ENCODE measurements at regions not wholly inside any gene's neighbourhood (a gene's known extent, or its start where the extent isn't known, plus 50 kb on each side); places are given as distances from the start of the nearest gene placed in this dataset.

GRCh38 chr22:49659281-49659923, 168.3 kb downstream of the BRD1 start:
- no peak for DNase-seq (ENCODE audit: low read depth in 3 of 3)

DNA sequence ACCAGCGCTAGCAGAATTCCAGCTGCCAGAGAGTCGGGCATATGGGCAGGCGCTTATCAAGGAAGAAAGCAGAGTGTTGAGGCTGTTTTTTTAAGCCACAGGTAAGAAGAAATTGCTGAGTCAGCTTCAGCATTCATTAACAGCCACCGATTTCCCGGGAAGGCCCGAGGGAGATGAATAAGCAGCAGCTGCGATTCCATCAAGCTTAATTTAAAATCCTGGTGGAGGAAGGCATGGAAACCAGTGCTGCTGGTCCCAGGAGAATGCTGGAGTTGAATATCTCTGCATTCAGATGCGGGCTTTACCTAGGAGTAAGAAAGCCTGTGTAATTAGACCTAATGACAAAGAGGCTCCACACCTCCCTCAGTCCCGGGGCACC, 168.8 kb downstream of the BRD1 start:
- DNase-seq (ENCODE audit: low read depth in 3 of 3) = no peak

GRCh38 chr22:49657974-49658590, 169.6 kb downstream of the BRD1 start:
- DNase-seq (ENCODE audit: low read depth in 3 of 3) = no peak

DNA sequence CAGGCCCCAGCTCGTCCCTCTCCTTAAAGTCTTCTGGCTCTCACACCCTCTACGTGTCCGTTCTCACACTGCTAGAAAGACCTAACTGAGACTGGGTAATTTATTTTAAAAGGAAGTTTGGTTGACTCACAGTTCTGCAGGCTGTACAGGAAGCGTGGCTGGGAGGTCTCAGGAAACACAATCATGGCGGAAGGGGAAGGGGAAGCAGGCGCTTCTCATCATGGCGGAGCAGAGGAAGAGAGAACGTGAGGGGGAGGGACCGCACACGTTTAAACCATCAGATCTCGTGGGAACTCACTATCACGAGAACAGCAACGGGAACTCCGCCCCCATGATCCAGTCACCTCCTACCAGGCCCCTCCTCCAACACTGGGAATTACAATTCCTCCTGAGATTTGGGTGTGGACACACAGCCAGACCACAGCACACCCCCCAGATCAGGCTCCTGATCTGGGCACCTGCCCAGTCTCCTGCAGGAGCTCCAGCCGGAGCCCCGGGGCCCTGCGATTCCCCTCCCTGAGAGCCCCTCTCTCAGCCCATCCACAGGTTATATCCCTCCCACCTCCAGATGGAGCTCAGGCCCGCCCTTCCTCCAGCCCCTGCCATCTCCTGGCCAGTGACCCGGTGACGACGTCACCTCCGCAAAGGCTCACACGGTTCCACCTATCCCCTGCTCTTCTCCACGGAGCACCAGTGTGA, 170.2 kb downstream of the BRD1 start:
- peak; percentile 44 to 79 (median 54) for DNase-seq (ENCODE audit: low read depth in 3 of 3)

DNA sequence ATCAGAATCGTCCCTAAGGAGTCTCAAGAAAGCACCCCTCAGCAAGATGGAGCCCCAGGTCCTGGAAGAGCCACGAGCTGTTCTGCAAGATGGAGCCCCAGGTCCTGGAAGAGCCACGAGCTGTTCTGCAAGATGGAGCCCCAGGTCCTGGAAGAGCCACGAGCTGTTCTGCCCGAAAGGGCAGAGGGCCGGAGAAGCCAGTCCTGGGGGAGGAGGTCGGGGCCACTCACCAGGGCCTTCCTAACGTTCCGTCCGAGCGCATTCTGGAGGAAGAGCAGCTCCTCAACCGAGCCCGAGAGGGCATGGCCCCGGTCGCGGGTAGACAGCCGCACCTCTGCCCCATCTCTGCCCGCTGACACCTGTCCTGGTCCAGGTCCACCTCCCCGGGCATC, 170.8 kb downstream of the BRD1 start:
- DNase-seq (ENCODE audit: low read depth in 3 of 3) = peak in 1 of 3 experiments; percentile 30

DNA sequence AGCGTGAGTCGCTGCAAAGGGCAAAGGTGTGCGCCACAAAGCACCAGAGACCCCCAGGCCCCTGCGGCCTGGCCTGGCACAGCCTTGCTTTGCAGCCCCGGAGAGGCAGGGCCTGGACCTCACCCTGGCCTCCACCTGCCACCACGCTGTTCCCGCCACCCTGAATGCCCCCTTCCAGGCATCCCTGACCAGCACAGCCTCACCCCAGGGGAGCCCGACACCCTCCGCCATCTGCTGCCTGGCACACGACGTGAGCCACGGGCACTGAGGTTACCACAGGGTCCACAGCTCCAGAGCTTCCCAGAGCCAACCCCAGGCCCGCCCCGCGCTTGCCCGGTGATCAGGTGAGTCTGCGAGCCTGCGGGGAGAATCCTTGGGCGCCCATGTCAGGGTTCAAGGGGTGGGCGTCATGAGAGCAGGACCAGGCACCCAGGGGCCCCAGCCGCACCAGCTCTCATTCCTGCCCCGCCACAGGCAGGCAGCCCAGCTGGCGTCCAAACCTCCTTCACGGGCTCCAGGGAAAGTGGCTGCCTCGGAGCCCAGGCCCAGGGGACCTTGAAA, 171.3 kb downstream of the BRD1 start:
- no peak for DNase-seq (ENCODE audit: low read depth in 3 of 3)

DNA sequence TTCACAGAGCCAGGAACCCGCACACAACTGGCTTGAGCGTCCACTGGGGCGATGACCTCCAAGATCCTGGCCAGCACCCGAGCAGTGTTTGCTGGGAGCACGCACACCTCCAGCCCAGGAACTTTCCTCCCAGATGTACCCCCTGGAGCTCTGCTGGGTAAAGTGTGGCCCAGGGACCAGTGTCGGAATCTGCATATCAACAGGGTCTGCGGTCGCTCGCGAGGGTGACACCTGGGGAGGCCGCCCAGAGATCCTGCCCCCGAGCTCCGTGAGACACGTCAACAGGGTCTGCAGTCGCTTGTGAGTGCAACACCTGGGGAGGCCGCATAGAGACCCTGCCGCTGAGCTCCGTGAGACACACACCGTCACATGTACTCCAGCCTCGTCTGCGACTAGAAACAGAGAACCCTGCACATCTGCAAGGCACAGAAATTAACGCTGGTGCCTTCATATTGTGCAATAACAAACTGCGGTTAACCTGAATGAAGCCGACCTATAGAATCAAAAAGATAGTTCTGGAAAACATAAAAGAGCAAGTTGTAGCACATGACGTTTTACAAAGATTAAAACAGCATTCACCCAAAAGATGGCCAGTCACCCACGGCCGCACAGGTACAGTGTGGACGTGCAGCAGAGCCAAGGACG, 172.4 kb downstream of the BRD1 start:
- DNase-seq (ENCODE audit: low read depth in 3 of 3) = no peak

GRCh38 chr22:49650336-49651241, 177.1 kb downstream of the BRD1 start:
- DNase-seq (ENCODE audit: low read depth in 3 of 3) = no peak

DNA sequence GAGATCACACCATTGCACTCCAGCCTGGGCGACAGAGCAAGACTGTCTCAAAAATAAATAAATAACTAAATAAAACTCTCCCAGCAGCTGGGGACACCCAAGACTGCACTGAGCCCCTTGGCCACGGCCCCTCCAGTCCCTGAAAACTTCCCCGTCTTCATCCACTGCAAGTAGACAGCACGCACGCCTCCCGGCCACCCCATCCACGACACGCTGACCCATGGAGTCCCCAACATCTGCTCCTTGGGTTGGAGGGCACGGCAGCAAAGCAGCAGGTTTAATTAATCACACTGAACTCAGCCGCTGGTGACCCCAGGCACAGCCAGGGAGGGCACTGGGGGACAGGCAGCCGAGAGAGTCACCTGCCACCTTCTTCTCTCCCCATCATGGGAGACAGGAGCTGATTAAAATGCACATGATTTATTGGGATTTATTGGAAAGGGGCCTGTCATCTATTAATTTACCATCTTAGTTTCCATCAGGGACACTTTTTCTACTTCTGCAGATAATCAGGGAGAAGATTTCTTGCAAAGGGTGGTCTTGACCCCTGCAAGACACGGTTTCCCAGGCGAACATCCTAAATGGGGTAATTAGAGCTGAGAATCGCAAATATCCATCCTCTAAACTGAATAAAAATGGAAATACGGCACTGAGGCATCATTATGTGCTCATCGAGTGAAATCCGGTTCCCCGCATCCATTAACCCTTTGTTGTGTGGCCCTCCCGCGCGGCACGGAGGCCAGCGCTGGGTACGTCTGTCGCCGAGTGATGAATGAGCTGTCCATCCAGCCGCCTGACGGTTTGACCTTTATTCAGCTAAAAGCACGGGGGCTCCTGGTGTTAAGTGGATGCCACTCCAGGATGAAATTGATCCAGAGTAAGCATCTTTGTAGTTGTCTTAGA, 178.3 kb downstream of the BRD1 start:
- no peak for DNase-seq (ENCODE audit: low read depth in 3 of 3)

- DNase-seq (ENCODE audit: low read depth in 3 of 3) = no peak
Observed at GRCh38 chr22:49648053-49648452, 179.6 kb downstream of the BRD1 start.

DNA sequence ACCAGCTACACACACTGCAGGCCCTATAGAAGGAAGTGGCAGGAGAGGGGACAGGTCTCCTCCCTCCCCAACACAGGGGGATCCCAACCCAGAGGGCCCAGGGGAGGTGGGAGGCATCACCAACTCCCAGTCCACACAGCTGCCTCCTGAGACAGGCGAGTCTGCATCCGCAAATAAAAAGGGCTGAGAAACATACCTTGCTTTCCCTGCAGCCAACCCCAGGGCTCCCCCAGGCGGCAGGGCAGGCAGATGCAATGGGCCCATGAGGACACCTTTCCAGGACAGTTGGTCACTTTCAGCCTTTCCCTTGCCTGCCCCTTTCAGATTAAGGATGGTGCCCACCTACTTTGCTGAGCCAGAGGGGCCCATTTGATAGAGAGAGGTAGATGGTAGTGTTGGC, 180.0 kb downstream of the BRD1 start:
- no peak for DNase-seq (ENCODE audit: low read depth in 3 of 3)

DNA sequence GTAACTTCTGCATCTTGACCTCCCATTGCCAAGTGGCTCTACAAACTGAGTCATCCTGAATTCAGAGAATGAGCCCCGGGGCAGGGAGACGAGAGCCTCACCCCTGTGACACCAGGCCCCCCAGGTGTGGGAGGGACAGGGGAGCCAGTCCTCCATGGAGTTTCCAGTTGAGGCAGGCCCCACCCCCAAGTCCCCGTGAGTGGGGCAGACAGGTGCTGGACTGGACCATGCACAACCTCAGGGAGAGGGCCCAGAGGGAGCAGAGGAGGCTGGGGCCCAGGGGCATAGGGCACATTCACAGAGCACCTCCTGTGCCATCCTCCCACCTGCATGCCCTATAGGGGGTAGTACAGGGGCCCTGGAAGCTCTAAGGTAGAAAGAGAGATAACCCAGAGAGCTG, 180.8 kb downstream of the BRD1 start:
- no peak for DNase-seq (ENCODE audit: low read depth in 3 of 3)

DNA sequence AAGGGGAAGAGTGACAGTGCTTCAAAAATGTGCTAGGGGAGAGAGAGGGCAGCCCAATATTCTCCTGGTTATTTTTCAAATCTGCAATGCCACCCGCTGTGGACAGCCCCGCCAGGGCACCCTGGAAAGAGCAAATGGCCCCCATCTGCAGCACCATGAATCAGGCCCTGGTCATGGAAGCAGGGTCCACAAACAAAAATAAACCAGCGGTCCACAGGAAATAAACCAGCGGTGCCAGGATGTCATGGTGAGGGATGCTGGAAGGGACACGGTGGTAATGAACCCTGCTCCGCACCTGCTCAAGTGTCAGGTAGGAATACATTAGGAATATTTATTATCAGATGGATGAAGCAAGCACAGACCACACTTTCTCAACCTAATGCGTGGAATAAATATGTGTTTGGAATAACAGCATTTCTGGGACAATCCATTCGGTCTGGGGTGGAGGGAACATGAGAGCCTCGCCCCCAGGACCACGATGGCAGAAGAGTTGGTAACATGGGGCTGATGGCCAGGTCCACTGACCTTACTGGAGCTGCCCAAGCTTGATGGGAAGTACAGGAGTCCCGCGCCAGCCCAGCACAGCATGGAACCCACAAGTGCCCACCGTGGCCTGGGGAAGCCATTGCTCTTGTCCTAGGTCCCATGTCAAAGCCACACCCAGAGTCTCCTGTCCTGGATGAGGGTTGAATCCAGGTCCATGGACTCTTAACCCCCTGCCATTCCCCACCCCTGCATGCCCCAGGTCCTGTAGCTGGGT, 181.7 kb downstream of the BRD1 start:
- DNase-seq (ENCODE audit: low read depth in 3 of 3) = no peak

- DNase-seq (ENCODE audit: low read depth in 3 of 3) = no peak
Observed at GRCh38 chr22:49645257-49645656, 182.4 kb downstream of the BRD1 start.

DNA sequence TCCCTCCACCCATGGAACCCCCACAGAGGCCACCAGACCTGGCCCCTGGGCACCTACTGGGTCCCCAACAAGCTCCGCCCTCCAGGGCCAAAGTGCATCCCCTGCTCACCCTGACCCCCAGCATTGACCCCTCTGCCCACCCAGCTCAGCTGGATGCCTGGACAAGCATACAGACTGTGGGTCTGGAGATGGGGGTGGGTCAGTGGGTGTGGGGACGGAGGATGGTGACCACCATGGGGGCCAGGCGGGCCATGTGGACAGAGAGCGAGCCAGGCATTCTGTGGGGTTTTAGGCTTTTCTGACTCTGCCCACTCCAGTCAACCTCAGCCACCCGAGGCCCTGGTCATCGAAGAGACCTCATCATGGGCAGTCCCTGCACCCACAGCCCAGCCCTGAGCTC, 183.7 kb downstream of the BRD1 start:
- DNase-seq (ENCODE audit: low read depth in 3 of 3) = no peak

DNA sequence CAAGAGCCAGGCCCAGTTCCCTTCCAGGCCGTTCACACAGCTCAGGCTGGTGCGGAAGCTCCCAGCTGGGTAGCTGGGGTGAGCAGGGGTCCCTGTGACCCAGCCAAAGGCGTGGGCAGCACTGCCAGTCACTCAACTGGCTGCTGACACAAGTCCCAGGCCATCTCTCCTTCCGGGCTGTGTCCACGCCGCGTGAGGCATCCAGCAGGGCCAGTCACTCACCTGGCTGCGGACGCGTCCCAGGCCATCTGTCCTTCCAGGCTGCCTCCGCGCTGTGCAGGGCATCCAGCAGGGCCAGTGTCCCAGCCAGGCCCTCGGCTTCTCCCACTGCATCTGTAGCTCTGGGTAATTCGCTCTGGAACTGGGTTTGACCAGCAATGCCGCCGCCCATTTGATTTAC, 184.2 kb downstream of the BRD1 start:
- DNase-seq (ENCODE audit: low read depth in 3 of 3) = no peak

DNA sequence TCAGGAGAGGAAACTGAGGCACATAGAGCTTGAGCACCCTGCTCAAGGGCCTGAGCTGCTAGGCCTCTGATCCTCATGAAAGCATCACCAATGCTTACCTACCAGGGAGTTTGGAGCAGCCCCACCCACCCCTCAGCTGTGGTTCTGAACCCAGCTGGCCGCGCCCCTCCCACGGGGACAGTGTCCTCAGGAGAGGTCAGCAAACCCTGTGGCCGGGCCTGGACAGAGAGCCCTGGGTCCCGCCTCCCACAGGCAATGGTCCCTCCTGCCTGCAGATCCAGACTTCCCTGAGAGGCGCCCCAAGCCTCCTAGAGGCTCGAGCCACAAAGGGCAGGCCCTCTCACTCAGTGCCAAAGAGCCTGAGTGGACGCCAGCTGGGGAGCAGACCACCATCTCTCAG, 184.9 kb downstream of the BRD1 start:
- DNase-seq (ENCODE audit: low read depth in 3 of 3) = no peak

DNA sequence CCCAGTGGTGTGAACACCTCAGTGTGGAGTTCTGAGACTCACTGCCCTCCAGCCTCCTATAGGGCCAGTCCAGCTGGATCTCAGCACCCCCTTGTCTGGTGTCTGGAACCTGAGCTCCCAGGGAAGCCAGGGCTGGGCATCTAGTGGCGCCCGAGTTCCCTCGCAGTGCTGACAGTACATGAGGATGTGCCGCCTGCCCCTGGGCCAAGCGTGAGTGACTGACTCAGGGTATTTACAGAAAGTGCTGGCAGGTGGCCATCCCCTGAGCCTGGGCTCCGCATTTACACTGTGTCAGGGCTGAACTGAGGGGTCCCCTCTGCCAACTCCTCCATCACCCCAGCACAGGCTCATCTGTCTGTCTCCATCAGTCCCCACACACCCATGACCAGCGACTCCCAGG, 185.3 kb downstream of the BRD1 start:
- no peak for DNase-seq (ENCODE audit: low read depth in 3 of 3)

DNA sequence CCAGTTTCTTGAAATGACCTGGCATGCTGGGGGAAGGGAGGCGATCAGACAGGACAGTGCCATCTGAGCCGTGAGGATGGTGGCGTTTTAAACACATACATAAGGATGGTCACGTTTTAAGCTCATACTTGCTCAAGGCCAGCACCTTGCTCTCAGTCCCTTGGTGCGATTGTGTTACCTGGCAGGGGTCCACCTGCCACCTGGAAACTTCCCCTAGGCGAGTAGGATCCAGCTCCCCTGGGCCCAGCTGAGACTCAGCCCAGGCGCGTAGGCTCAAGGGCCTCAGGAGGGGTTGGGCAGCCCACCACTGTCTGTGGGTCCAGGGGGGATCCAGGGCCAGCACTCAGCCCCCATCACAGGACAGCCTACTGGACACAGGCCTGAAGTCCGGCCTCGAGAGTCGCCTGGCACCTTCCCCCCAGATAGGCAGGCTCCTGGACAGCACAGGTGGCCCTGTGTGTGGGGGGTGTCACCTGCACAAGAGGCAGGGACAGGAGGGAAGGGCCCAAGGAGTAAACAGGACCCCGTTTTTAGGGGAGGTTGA, 185.8 kb downstream of the BRD1 start:
- DNase-seq (ENCODE audit: low read depth in 3 of 3) = no peak
